ENCODE measurements at regions not wholly inside any gene's neighbourhood (a gene's known extent, or its start where the extent isn't known, plus 50 kb on each side); places are given as distances from the start of the nearest gene placed in this dataset.

- Histone ChIP-seq H3K4me3 (no peak overlapping the region), H3K27me3 (no peaks in the 10 kb centered on the region), H3K4me1 (peaks cover 0 to 7% of the 10 kb centered on the region in 2 donors), H3K27ac (no peak overlapping the region), H3K36me3 (no peaks in the 10 kb centered on the region), H3K9me3 (no peaks in the 10 kb centered on the region)
- intact Hi-C loops (cut with DNase I) = no loop called here
- TF ChIP-seq CTCF (IDR thresholded peaks at IDR 0.05) = no peak
- DNase-seq = no peak
- no peak for ATAC-seq
These were observed 404.9 kb downstream of the AEBP2 start for GRCh38 chr12:19844224-19844623.

- intact Hi-C loops (cut with DNase I) = no loop called here
- no peak for TF ChIP-seq CTCF (IDR thresholded peaks at IDR 0.05)
- DNase-seq = no peak
These were observed 407.3 kb downstream of the AEBP2 start for GRCh38 chr12:19846574-19846973.

GRCh38 chr12:19847294-19848059, 408.2 kb downstream of the AEBP2 start:
- TF ChIP-seq CTCF (IDR thresholded peaks at IDR 0.05) = no peak
- ATAC-seq = peak; percentile 29
- DNase-seq = peak in 2 of 4 donors; percentile 68 to 71
- Histone ChIP-seq H3K27ac (peak overlapping the region; percentile 24 to 39), H3K36me3 (no peaks in the 10 kb centered on the region), H3K9me3 (peaks cover 0 to 4% of the 10 kb centered on the region in 2 donors), H3K4me3 (no peak overlapping the region), H3K4me1 (peaks cover 7% of the 10 kb centered on the region in 2 donors), H3K27me3 (no peaks in the 10 kb centered on the region)
- intact Hi-C loops (cut with DNase I) = no loop called here

More at GRCh38 chr12:19846574-19846973, 407.3 kb downstream of the AEBP2 start:
- Histone ChIP-seq H3K4me1 (peaks cover 7% of the 10 kb centered on the region in 2 donors), H3K4me3 (no peak overlapping the region), H3K36me3 (no peaks in the 10 kb centered on the region), H3K27ac (peak overlapping the region; percentile 24 to 39), H3K9me3 (peaks cover 0 to 4% of the 10 kb centered on the region in 2 donors), H3K27me3 (no peaks in the 10 kb centered on the region)
- no peak for ATAC-seq

- H3K9me3 ChIP-seq = peaks cover 0 to 4% of the 10 kb centered on the region in 2 donors
- H3K27ac ChIP-seq = peak overlapping the region in 1 of 2 donors; percentile 4
- intact Hi-C loops (cut with DNase I) = no loop called here
- no peak overlapping the region for H3K4me3 ChIP-seq
- H3K4me1 ChIP-seq = peaks cover 7% of the 10 kb centered on the region in 2 donors
- no peaks in the 10 kb centered on the region for H3K27me3 ChIP-seq
- DNase-seq (peak in 2 of 4 donors; percentile 38 to 43), ATAC-seq (no peak)
- no peaks in the 10 kb centered on the region for H3K36me3 ChIP-seq
- TF ChIP-seq CTCF (IDR thresholded peaks at IDR 0.05) = no peak
These were observed 409.1 kb downstream of the AEBP2 start for GRCh38 chr12:19848421-19848820.

- Histone ChIP-seq H3K27ac (no peak overlapping the region), H3K4me1 (peaks cover 7% of the 10 kb centered on the region in 2 donors), H3K4me3 (no peak overlapping the region), H3K9me3 (peaks cover 0 to 4% of the 10 kb centered on the region in 2 donors), H3K27me3 (no peaks in the 10 kb centered on the region), H3K36me3 (no peaks in the 10 kb centered on the region)
- intact Hi-C loops (cut with DNase I) = no loop called here
- DNase-seq (no peak), ATAC-seq (no peak)
- TF ChIP-seq CTCF (IDR thresholded peaks at IDR 0.05) = no peak
These were observed 409.9 kb downstream of the AEBP2 start for GRCh38 chr12:19849208-19849607.

Data from left lung (tissue), 4 donors.